B cell (primary cell): ENCODE measurements at regions not wholly inside any gene's neighbourhood (a gene's known extent, or its start where the extent isn't known, plus 50 kb on each side); places are given as distances from the start of the nearest gene placed in this dataset.

Experiments used
- ATAC-seq: fragments of 200-7000 bp; cut with Tn5 transposase; one replicate; pipeline ENCODE4 v1.10.0; 2021; ENCODE audit warnings: low read depth, mild to moderate bottlenecking, moderate number of reproducible peaks, moderate library complexity
- CTCF ChIA-PET: fragments of 350-600 bp; sonication (Branson Sonifier 250); formaldehyde crosslinking; loops from one replicate; lab custom pipeline; 2021; ENCODE audit warnings: antibody characterized with exemption, inconsistent platforms; lab: Charles Lee
- POLR2A ChIA-PET: fragments of 350-600 bp; sonication (Branson Sonifier 250); formaldehyde crosslinking; loops from one replicate; lab custom pipeline; 2021; ENCODE audit warnings: antibody characterized with exemption; lab: Charles Lee
- DNase-seq: peaks from one replicate; pipeline ENCODE4 v3.0.0; 2013
- H2AFZ ChIP-seq: 2 replicates; pipeline ENCODE4 v1.6.1; 2012; ENCODE audit warnings: mild to moderate bottlenecking, low read depth, low read length; ENCODE audit not compliant: insufficient read depth, poor library complexity, severe bottlenecking
- H3K27ac ChIP-seq, 2 donors: 1 replicate in 1 of 2; 2 replicates in 1 of 2; pipeline ENCODE4 v1.5.1; 2012 to 2013; ENCODE audit warnings: low read length in 2 of 2, mild to moderate bottlenecking in 2 of 2, moderate library complexity in 1 of 2
- H3K27me3 ChIP-seq, 4 experiments: fragments of 200-600 bp in 1 of 4; sonication (generic) in 1 of 4; replicated peaks in 1 of 4; 1 replicate in 2 of 4; 2 replicates in 2 of 4; pipeline versions ENCODE4 v1.6.1 to v1.7.0; 2013 to 2016; ENCODE audit warnings: low read length in 3 of 4, mild to moderate bottlenecking in 2 of 4, mixed read lengths in 1 of 4, moderate library complexity in 1 of 4; ENCODE audit not compliant: insufficient read depth in 4 of 4, control insufficient read depth in 3 of 4; ENCODE audit errors: control extremely low read depth in 1 of 4
- H3K36me3 ChIP-seq, 2 experiments: replicated peaks in 1 of 2; 1 replicate in 1 of 2; 2 replicates in 1 of 2; pipeline versions ENCODE4 v1.6.1 to v1.7.1; 2013; ENCODE audit warnings: low read length in 1 of 2; ENCODE audit not compliant: insufficient read depth in 2 of 2, control insufficient read depth in 1 of 2; ENCODE audit errors: control extremely low read depth in 1 of 2, extremely low read depth in 1 of 2
- H3K4me1 ChIP-seq, 2 donors: fragments of 200-600 bp in 1 of 2; sonication (generic) in 1 of 2; 1 replicate in 1 of 2; 2 replicates in 1 of 2; pipeline versions ENCODE4 v1.5.1 to v1.6.1; 2013 to 2017; ENCODE audit warnings: low read length in 2 of 2; ENCODE audit not compliant: control insufficient read depth in 2 of 2, insufficient read depth in 2 of 2
- H3K4me2 ChIP-seq: replicated peaks from 2 replicates; pipeline ENCODE3; 2012; ENCODE audit warnings: mild to moderate bottlenecking, low read depth, low read length; ENCODE audit not compliant: poor library complexity, severe bottlenecking
- H3K4me3 ChIP-seq, 5 experiments: fragments of 200-600 bp in 1 of 5; sonication (generic) in 1 of 5; 1 replicate in 3 of 5; 2 replicates in 2 of 5; pipeline versions ENCODE4 v1.5.1 to v1.7.0; 2011 to 2016; ENCODE audit warnings: low read length in 4 of 5, mild to moderate bottlenecking in 4 of 5, low read depth in 2 of 5, control low read depth in 1 of 5, moderate library complexity in 1 of 5; ENCODE audit not compliant: insufficient read depth in 1 of 5; ENCODE audit errors: control extremely low read depth in 1 of 5, extremely low read depth in 1 of 5
- H3K79me2 ChIP-seq: fragments of 200-600 bp; sonication (generic); one replicate; pipeline ENCODE4 v1.6.0; 2016; ENCODE audit warnings: low read length; ENCODE audit not compliant: control insufficient read depth, insufficient read depth
- H3K9ac ChIP-seq: fragments of 200-600 bp; sonication (generic); 2 replicates; pipeline ENCODE4 v1.6.1; 2017; ENCODE audit warnings: mild to moderate bottlenecking, low read length, moderate library complexity
- H3K9me3 ChIP-seq, 3 donors: one replicate each; pipeline versions ENCODE4 v1.6.1 to v1.7.1; 2013; ENCODE audit warnings: low read length in 2 of 3; ENCODE audit not compliant: control insufficient read depth in 2 of 3, insufficient read depth in 1 of 3; ENCODE audit errors: control extremely low read depth in 1 of 3
- H4K20me1 ChIP-seq: 2 replicates; pipeline ENCODE4 v1.6.0; 2012; ENCODE audit warnings: mild to moderate bottlenecking, low read length; ENCODE audit not compliant: insufficient read depth, control insufficient read depth, poor library complexity, severe bottlenecking
- H3K27ac Mint-ChIP-seq: one replicate; pipeline ENCODE4 v1.8.0; 2021; ENCODE audit warnings: mixed read lengths
- H3K27me3 Mint-ChIP-seq: one replicate; pipeline ENCODE4 v1.8.0; 2021; ENCODE audit warnings: mixed read lengths
- H3K4me1 Mint-ChIP-seq: one replicate; pipeline ENCODE4 v1.8.0; 2021; ENCODE audit warnings: mixed read lengths
- H3K4me3 Mint-ChIP-seq: one replicate; pipeline ENCODE4 v1.8.0; 2021; ENCODE audit warnings: mixed read lengths
- H3K9me3 Mint-ChIP-seq: one replicate; pipeline ENCODE4 v1.8.0; 2022; ENCODE audit warnings: mixed read lengths; ENCODE audit not compliant: insufficient read depth
- CTCF ChIP-seq: fragments of 200-600 bp; IDR thresholded peaks from one replicate; pipeline ENCODE4 v1.8.0; 2022; ENCODE audit warnings: antibody characterized with exemption, mild to moderate bottlenecking
- EZH2 ChIP-seq: IDR thresholded peaks from 2 replicates; pipeline ENCODE4 v1.6.1; 2012; ENCODE audit warnings: borderline replicate concordance, low read depth, mild to moderate bottlenecking, moderate library complexity, low read length; ENCODE audit not compliant: insufficient read depth, poor library complexity, severe bottlenecking
- WGBS: methylation state at CpG from one replicate; pipeline ENCODE4 v1.1.5; 2013; ENCODE audit warnings: missing lambda C conversion rate; ENCODE audit not compliant: insufficient coverage; 5-methylcytosine and 5-hydroxymethylcytosine counted together
- intact Hi-C: fragments of 100-400 bp; cut with micrococcal nuclease; formaldehyde crosslinking; loops from one replicate; pipeline ENCODE4 v1.10.0; 2022

- CTCF ChIA-PET = interaction anchor here (0.7 kb wide), 1 partner anchor 11 kb away, joined by 3 read pairs; no protein-coding TSS in a partner anchor
- no peak overlapping the region for H3K27ac ChIP-seq
- no peaks in the 10 kb centered on the region for H3K27me3 ChIP-seq
- no peaks in the 10 kb centered on the region for H3K36me3 ChIP-seq
- no peaks in the 10 kb centered on the region for H3K4me1 ChIP-seq
- no CpG with 5 or more reads among the region's 4 CpGs for WGBS
- Mint-ChIP-seq H3K9me3 (no peaks in the 10 kb centered on the region), H3K27me3 (no peaks in the 10 kb centered on the region), H3K4me1 (no peaks in the 10 kb centered on the region), H3K4me3 (no peak overlapping the region), H3K27ac (no peak overlapping the region)
- no peak for DNase-seq
- no peak for ATAC-seq
- H2AFZ ChIP-seq = no peak overlapping the region
- intact Hi-C loops = no loop called here
- H4K20me1 ChIP-seq = no peaks in the 10 kb centered on the region
- no peaks in the 10 kb centered on the region for H3K79me2 ChIP-seq
- H3K4me3 ChIP-seq = no peak overlapping the region
- H3K9me3 ChIP-seq = no peaks in the 10 kb centered on the region
- POLR2A ChIA-PET = no interaction called here
- no peak for TF ChIP-seq CTCF
- TF ChIP-seq EZH2 = no peak
- no peak overlapping the region for H3K9ac ChIP-seq
- no peak overlapping the region for H3K4me2 ChIP-seq
Measured at GRCh38 chr13:71251292-71251951, 615.6 kb downstream of the DACH1 start.

GRCh38 chr13:71249011-71249410 lies 618.0 kb downstream of the DACH1 start:
- POLR2A ChIA-PET = no interaction called here
- H3K4me1 Mint-ChIP-seq = no peaks in the 10 kb centered on the region
- ATAC-seq (no peak), DNase-seq (no peak)
- Histone ChIP-seq H3K27me3 (no peaks in the 10 kb centered on the region), H3K4me1 (no peaks in the 10 kb centered on the region), H3K9me3 (no peaks in the 10 kb centered on the region), H4K20me1 (no peaks in the 10 kb centered on the region), H3K4me3 (no peak overlapping the region), H3K9ac (no peak overlapping the region), H3K79me2 (no peaks in the 10 kb centered on the region), H3K36me3 (no peaks in the 10 kb centered on the region), H2AFZ (no peak overlapping the region), H3K27ac (no peak overlapping the region), H3K4me2 (no peak overlapping the region)
- H3K9me3 Mint-ChIP-seq = no peaks in the 10 kb centered on the region
- WGBS = 67% methylated on average over 1 of the region's 1 CpG
- H3K4me3 Mint-ChIP-seq = no peak overlapping the region
- H3K27me3 Mint-ChIP-seq = no peaks in the 10 kb centered on the region
- no peak for TF ChIP-seq EZH2
- no peak for TF ChIP-seq CTCF
- no peak overlapping the region for H3K27ac Mint-ChIP-seq
- CTCF ChIA-PET = no interaction called here
- intact Hi-C loops = no loop called here
